Glomerular visceral epithelial cell (primary cell): ENCODE measurements at regions not wholly inside any gene's neighbourhood (a gene's known extent, or its start where the extent isn't known, plus 50 kb on each side); places are given as distances from the start of the nearest gene placed in this dataset.
"Not testable (repeated sequence)": the region's sequence is repeated elsewhere in the genome, so short reads cannot be mapped to it uniquely, and the experiment has no call there.

Experiments used
- DNase-seq: peaks from one replicate; pipeline ENCODE4 v3.0.0-alpha.2; 2016; ENCODE audit errors: extremely low spot score

- DNase-seq, result no peak
These were observed 1524.4 kb upstream of the AGA start for GRCh38 chr4:178966644-178967043.

GRCh38 chr4:178970433-178971140 is 1528.3 kb upstream of the AGA start:
- no peak for DNase-seq

- DNase-seq, result no peak
These were observed 1534.6 kb upstream of the AGA start for GRCh38 chr4:178976861-178977260.

GRCh38 chr4:178993306-178993705 is 1551.1 kb upstream of the AGA start:
- DNase-seq, result no peak

GRCh38 chr4:179001918-179002317 is 1559.7 kb upstream of the AGA start:
- no peak for DNase-seq

GRCh38 chr4:179007755-179008154 is 1565.5 kb upstream of the AGA start:
- DNase-seq, result no peak

GRCh38 chr4:179017581-179017980 is 1575.3 kb upstream of the AGA start:
- no peak for DNase-seq

- no peak for DNase-seq
These were observed 1585.3 kb upstream of the AGA start for GRCh38 chr4:179027569-179027968.

GRCh38 chr4:179028321-179028720 is 1586.1 kb upstream of the AGA start:
- DNase-seq, result no peak

- DNase-seq, result no peak
These were observed 1587.4 kb upstream of the AGA start for GRCh38 chr4:179029683-179030082.

GRCh38 chr4:179040259-179040658 is 1598.0 kb upstream of the AGA start:
- DNase-seq, result no peak

GRCh38 chr4:179048839-179049453 is 1606.7 kb upstream of the AGA start:
- no peak for DNase-seq

GRCh38 chr4:179051206-179051605 is 1609.0 kb upstream of the AGA start:
- DNase-seq, result no peak

GRCh38 chr4:179059396-179059795 is 1617.2 kb upstream of the AGA start:
- no peak for DNase-seq

- DNase-seq, result not testable (repeated sequence)
These were observed 1624.0 kb upstream of the AGA start for GRCh38 chr4:179066254-179066653.

- DNase-seq, result no peak
These were observed 1628.9 kb upstream of the AGA start for GRCh38 chr4:179071131-179071530.

- no peak for DNase-seq
These were observed 1634.6 kb upstream of the AGA start for GRCh38 chr4:179076865-179077264.

GRCh38 chr4:179095585-179096221 is 1653.5 kb upstream of the AGA start:
- peak; percentile 56 for DNase-seq

GRCh38 chr4:179097741-179098140 is 1655.5 kb upstream of the AGA start:
- DNase-seq, result peak; percentile 41

- peak; percentile 90 for DNase-seq
These were observed 1668.1 kb upstream of the AGA start for GRCh38 chr4:179110356-179110755.

GRCh38 chr4:179110816-179111215 is 1668.6 kb upstream of the AGA start:
- no peak for DNase-seq

GRCh38 chr4:179112441-179113170 is 1670.4 kb upstream of the AGA start:
- no peak for DNase-seq
